Right lobe of liver (tissue), 4 donors: ENCODE measurements at regions not wholly inside any gene's neighbourhood (a gene's known extent, or its start where the extent isn't known, plus 50 kb on each side); places are given as distances from the start of the nearest gene placed in this dataset.

Experiments
- POLR2A ChIP-seq: fragments of 450-650 bp; IDR thresholded peaks from one replicate; pipeline ENCODE4 v1.6.1; 2017; ENCODE audit warnings: antibody characterized with exemption, mild to moderate bottlenecking
- TF ChIP-seq, protein P1 (sequence below), 4 donors: fragments of 200-600 bp in 3 of 4; fragments of 450-650 bp in 1 of 4; IDR thresholded peaks; one replicate each; pipeline versions ENCODE4 v1.5.1 to v1.8.0; 2016 to 2022; ENCODE audit warnings: antibody characterized with exemption in 4 of 4, mild to moderate bottlenecking in 2 of 4
- donor health status: DM: no; HTN: no; CAD: no.
- donor health status: DM: no; HTN: no; CAD: no.
- donor health status: DM: no; HTN: yes; CAD: no.

GRCh38 chr3:110821586-110821985 is 250.0 kb upstream of the NECTIN3 start:
- TF ChIP-seq, protein P1, sequence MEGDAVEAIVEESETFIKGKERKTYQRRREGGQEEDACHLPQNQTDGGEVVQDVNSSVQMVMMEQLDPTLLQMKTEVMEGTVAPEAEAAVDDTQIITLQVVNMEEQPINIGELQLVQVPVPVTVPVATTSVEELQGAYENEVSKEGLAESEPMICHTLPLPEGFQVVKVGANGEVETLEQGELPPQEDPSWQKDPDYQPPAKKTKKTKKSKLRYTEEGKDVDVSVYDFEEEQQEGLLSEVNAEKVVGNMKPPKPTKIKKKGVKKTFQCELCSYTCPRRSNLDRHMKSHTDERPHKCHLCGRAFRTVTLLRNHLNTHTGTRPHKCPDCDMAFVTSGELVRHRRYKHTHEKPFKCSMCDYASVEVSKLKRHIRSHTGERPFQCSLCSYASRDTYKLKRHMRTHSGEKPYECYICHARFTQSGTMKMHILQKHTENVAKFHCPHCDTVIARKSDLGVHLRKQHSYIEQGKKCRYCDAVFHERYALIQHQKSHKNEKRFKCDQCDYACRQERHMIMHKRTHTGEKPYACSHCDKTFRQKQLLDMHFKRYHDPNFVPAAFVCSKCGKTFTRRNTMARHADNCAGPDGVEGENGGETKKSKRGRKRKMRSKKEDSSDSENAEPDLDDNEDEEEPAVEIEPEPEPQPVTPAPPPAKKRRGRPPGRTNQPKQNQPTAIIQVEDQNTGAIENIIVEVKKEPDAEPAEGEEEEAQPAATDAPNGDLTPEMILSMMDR (IDR thresholded peaks at IDR 0.05): no peak
- no peak for TF ChIP-seq POLR2A
